Endodermal cell (in vitro differentiated cells): ENCODE measurements at regions not wholly inside any gene's neighbourhood (a gene's known extent, or its start where the extent isn't known, plus 50 kb on each side); places are given as distances from the start of the nearest gene placed in this dataset.

Experiments used
- DNase-seq: peaks from one replicate; pipeline ENCODE4 v3.0.0-alpha.2; 2017
- H3K27ac ChIP-seq: 2 replicates; pipeline ENCODE4 v1.5.1; 2013; ENCODE audit warnings: mild to moderate bottlenecking, low read depth, low read length, moderate library complexity
- H3K27me3 ChIP-seq: 2 replicates; pipeline ENCODE4 v1.6.1; 2013; ENCODE audit warnings: mild to moderate bottlenecking, low read length, moderate library complexity; ENCODE audit not compliant: insufficient read depth, control insufficient read depth, poor library complexity, severe bottlenecking
- H3K36me3 ChIP-seq: 2 replicates; pipeline ENCODE4 v1.7.0; 2013; ENCODE audit warnings: mild to moderate bottlenecking, low read length, moderate library complexity; ENCODE audit not compliant: control insufficient read depth, insufficient read depth
- H3K4me1 ChIP-seq: one replicate; pipeline ENCODE4 v1.7.0; 2013; ENCODE audit warnings: low read length; ENCODE audit not compliant: control insufficient read depth, insufficient read depth
- H3K4me3 ChIP-seq: 2 replicates; pipeline ENCODE4 v1.5.1; 2013; ENCODE audit warnings: mild to moderate bottlenecking, low read length, moderate library complexity
- H3K9ac ChIP-seq: 2 replicates; pipeline ENCODE4 v1.6.1; 2013; ENCODE audit warnings: mild to moderate bottlenecking, low read length, moderate library complexity; ENCODE audit not compliant: poor library complexity, severe bottlenecking; ENCODE audit errors: extremely low read depth
- H3K9me3 ChIP-seq: 2 replicates; pipeline ENCODE4 v1.6.1; 2013; ENCODE audit warnings: mild to moderate bottlenecking, low read length, moderate library complexity; ENCODE audit not compliant: control insufficient read depth
- H3K27ac Mint-ChIP-seq: 2 replicates; pipeline ENCODE4 v1.8.0; 2020; ENCODE audit warnings: mixed read lengths
- H3K27me3 Mint-ChIP-seq: 2 replicates; pipeline ENCODE4 v1.8.0; 2021; ENCODE audit warnings: mild to moderate bottlenecking, mixed read lengths; ENCODE audit not compliant: insufficient read depth
- H3K36me3 Mint-ChIP-seq: 2 replicates; pipeline ENCODE4 v1.8.0; 2020; ENCODE audit warnings: low read depth, mixed read lengths
- H3K4me1 Mint-ChIP-seq: 2 replicates; pipeline ENCODE4 v1.8.0; 2020; ENCODE audit warnings: mixed read lengths
- H3K4me3 Mint-ChIP-seq: 2 replicates; pipeline ENCODE4 v1.8.0; 2020; ENCODE audit warnings: mild to moderate bottlenecking, moderate library complexity, mixed read lengths
- H3K9me3 Mint-ChIP-seq: 2 replicates; pipeline ENCODE4 v1.8.0; 2020; ENCODE audit warnings: mild to moderate bottlenecking, mixed read lengths
- CTCF ChIP-seq: fragments of 200-600 bp; sonication (generic); conservative IDR thresholded peaks from 2 replicates; pipeline ENCODE4 v1.5.0; 2021; ENCODE audit warnings: antibody characterized with exemption, mild to moderate bottlenecking
- WGBS, 2 experiments: methylation state at CpG; one replicate each; pipeline versions ENCODE4 v1.1.5 to v1.1.7; 2013; ENCODE audit warnings: missing lambda C conversion rate in 2 of 2, mixed read lengths in 1 of 2; ENCODE audit not compliant: insufficient coverage in 1 of 2, insufficient read length in 1 of 2; 5-methylcytosine and 5-hydroxymethylcytosine counted together

- Histone ChIP-seq H3K9ac (no peak overlapping the region), H3K27ac (no peak overlapping the region), H3K36me3 (no peaks in the 10 kb centered on the region), H3K9me3 (no peaks in the 10 kb centered on the region), H3K4me1 (peaks cover 6% of the 10 kb centered on the region), H3K4me3 (no peak overlapping the region), H3K27me3 (peaks cover 5% of the 10 kb centered on the region)
- no peak for TF ChIP-seq CTCF
- Mint-ChIP-seq H3K4me1 (peaks cover 15% of the 10 kb centered on the region), H3K4me3 (no peak overlapping the region), H3K27me3 (no peaks in the 10 kb centered on the region), H3K9me3 (peaks cover 2% of the 10 kb centered on the region), H3K36me3 (no peaks in the 10 kb centered on the region), H3K27ac (no peak overlapping the region)
- 90 to 94% methylated on average over 2 to 9 of the region's 9 CpGs for WGBS, 2 experiments
- no peak for DNase-seq
These were observed 56.5 kb downstream of the KCTD12 start for GRCh38 chr13:76829572-76830327.

- peaks cover 21% of the 10 kb centered on the region for H3K4me1 Mint-ChIP-seq
- peaks cover 2% of the 10 kb centered on the region for H3K9me3 Mint-ChIP-seq
- no peak overlapping the region for H3K4me3 Mint-ChIP-seq
- H3K36me3 ChIP-seq: no peaks in the 10 kb centered on the region
- H3K27me3 ChIP-seq: peaks cover 5% of the 10 kb centered on the region
- TF ChIP-seq CTCF: no peak
- no peak overlapping the region for H3K27ac Mint-ChIP-seq
- no peak for DNase-seq
- peaks cover 6% of the 10 kb centered on the region for H3K4me1 ChIP-seq
- WGBS, 2 experiments: 73 to 75% methylated on average over 2 to 3 of the region's 3 CpGs
- no peaks in the 10 kb centered on the region for H3K36me3 Mint-ChIP-seq
- H3K27me3 Mint-ChIP-seq: no peaks in the 10 kb centered on the region
- H3K9ac ChIP-seq: no peak overlapping the region
- no peak overlapping the region for H3K4me3 ChIP-seq
- no peak overlapping the region for H3K27ac ChIP-seq
- no peaks in the 10 kb centered on the region for H3K9me3 ChIP-seq
These were observed 57.9 kb downstream of the KCTD12 start for GRCh38 chr13:76828316-76828741.

GRCh38 chr13:76826527-76826926 lies 59.7 kb downstream of the KCTD12 start:
- Histone ChIP-seq H3K4me3 (no peak overlapping the region), H3K9ac (no peak overlapping the region), H3K27me3 (peaks cover 5% of the 10 kb centered on the region), H3K36me3 (no peaks in the 10 kb centered on the region), H3K9me3 (no peaks in the 10 kb centered on the region), H3K27ac (no peak overlapping the region), H3K4me1 (peaks cover 6% of the 10 kb centered on the region)
- peaks cover 17% of the 10 kb centered on the region for H3K4me1 Mint-ChIP-seq
- peaks cover 9% of the 10 kb centered on the region for H3K9me3 Mint-ChIP-seq
- no peak overlapping the region for H3K4me3 Mint-ChIP-seq
- H3K27me3 Mint-ChIP-seq: no peaks in the 10 kb centered on the region
- WGBS, 2 experiments: 94 to 100% methylated on average over 3 to 5 of the region's 5 CpGs
- no peak for DNase-seq
- no peaks in the 10 kb centered on the region for H3K36me3 Mint-ChIP-seq
- no peak for TF ChIP-seq CTCF
- H3K27ac Mint-ChIP-seq: no peak overlapping the region
